Tibial artery (tissue), 4 donors: ENCODE measurements at regions not wholly inside any gene's neighbourhood (a gene's known extent, or its start where the extent isn't known, plus 50 kb on each side); places are given as distances from the start of the nearest gene placed in this dataset.

Experiments used
- DNase-seq, 2 donors: peaks; one replicate each; pipeline ENCODE4 v3.0.0-alpha.2; 2019
- H3K27ac ChIP-seq, 2 donors: fragments of 200-600 bp; sonication (generic) in 1 of 2; 1 replicate in 1 of 2; 2 replicates in 1 of 2; pipeline ENCODE4 v1.5.1; 2018 to 2019; ENCODE audit warnings: mild to moderate bottlenecking in 1 of 2
- H3K27me3 ChIP-seq, 2 donors: fragments of 200-600 bp; sonication (generic) in 1 of 2; one replicate each; pipeline versions ENCODE4 v1.5.1 to v1.6.0; 2016 to 2019
- H3K36me3 ChIP-seq, 3 donors: fragments of 200-600 bp; sonication (generic) in 2 of 3; one replicate each; pipeline ENCODE4 v1.5.1; 2016 to 2019; ENCODE audit warnings: mild to moderate bottlenecking in 2 of 3
- H3K4me1 ChIP-seq, 4 donors: fragments of 200-600 bp; sonication (generic) in 2 of 4; 1 replicate in 3 of 4; 2 replicates in 1 of 4; pipeline ENCODE4 v1.5.1; 2016 to 2019
- H3K4me3 ChIP-seq, 2 donors: fragments of 200-600 bp; sonication (generic) in 1 of 2; 1 replicate in 1 of 2; 2 replicates in 1 of 2; pipeline ENCODE4 v1.5.1; 2018 to 2019; ENCODE audit warnings: mild to moderate bottlenecking in 2 of 2
- H3K9me3 ChIP-seq, 3 donors: fragments of 200-600 bp; sonication (generic) in 1 of 3; one replicate each; pipeline ENCODE4 v1.5.1; 2016 to 2019
- intact Hi-C: fragments of 100-400 bp; cut with DNase I; formaldehyde crosslinking; loops from one replicate; pipeline ENCODE4 v1.15.0; 2023; ENCODE audit warnings: low total_unique reads
- TF ChIP-seq, protein P1 (sequence below), 2 experiments: fragments of 200-600 bp in 1 of 2; fragments of 450-650 bp in 1 of 2; IDR thresholded peaks; one replicate each; pipeline ENCODE4 v1.5.1; 2017 to 2019; ENCODE audit warnings: antibody characterized with exemption in 2 of 2, mild to moderate bottlenecking in 1 of 2, moderate library complexity in 1 of 2

DNA sequence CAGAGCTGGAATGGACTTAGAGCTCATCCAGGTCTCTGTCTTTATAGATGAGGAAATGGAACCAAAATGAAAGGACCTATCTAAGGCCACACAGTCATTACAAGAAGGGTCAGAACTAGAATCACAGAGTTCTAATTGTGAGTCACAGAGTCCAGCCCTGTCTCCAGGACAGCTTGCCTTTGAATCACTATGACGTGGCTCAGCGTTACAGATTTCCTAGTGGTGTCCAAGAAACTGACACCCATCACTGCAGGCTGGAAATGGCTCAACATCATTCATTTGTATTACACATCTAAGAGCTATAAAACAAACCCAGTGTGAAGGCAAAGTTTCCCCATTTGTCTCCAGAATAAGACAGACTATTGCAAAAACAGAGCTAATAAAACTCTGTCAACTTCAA is 164.3 kb upstream of the SIX2 start:
- Histone ChIP-seq H3K36me3 (no peaks in the 10 kb centered on the region), H3K4me1 (peaks cover 0 to 18% (median 15%) of the 10 kb centered on the region in 4 donors), H3K4me3 (no peak overlapping the region), H3K9me3 (no peaks in the 10 kb centered on the region), H3K27ac (no peak overlapping the region), H3K27me3 (peaks cover 0 to 16% of the 10 kb centered on the region in 2 donors)
- intact Hi-C loops: no loop called here
- TF ChIP-seq, protein P1, sequence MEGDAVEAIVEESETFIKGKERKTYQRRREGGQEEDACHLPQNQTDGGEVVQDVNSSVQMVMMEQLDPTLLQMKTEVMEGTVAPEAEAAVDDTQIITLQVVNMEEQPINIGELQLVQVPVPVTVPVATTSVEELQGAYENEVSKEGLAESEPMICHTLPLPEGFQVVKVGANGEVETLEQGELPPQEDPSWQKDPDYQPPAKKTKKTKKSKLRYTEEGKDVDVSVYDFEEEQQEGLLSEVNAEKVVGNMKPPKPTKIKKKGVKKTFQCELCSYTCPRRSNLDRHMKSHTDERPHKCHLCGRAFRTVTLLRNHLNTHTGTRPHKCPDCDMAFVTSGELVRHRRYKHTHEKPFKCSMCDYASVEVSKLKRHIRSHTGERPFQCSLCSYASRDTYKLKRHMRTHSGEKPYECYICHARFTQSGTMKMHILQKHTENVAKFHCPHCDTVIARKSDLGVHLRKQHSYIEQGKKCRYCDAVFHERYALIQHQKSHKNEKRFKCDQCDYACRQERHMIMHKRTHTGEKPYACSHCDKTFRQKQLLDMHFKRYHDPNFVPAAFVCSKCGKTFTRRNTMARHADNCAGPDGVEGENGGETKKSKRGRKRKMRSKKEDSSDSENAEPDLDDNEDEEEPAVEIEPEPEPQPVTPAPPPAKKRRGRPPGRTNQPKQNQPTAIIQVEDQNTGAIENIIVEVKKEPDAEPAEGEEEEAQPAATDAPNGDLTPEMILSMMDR (IDR thresholded peaks at IDR 0.05): peak; percentile 23 to 27
- DNase-seq: peak in 1 of 2 donors; percentile 32

- H3K4me1 ChIP-seq: peaks cover 0 to 23% (median 17%) of the 10 kb centered on the region in 4 donors
- no peak overlapping the region for H3K27ac ChIP-seq
- TF ChIP-seq, protein P1 (IDR thresholded peaks at IDR 0.05): no peak
- no peaks in the 10 kb centered on the region for H3K9me3 ChIP-seq
- DNase-seq: no peak
- H3K4me3 ChIP-seq: no peak overlapping the region
- peaks cover 0 to 17% of the 10 kb centered on the region in 2 donors for H3K27me3 ChIP-seq
- no peaks in the 10 kb centered on the region for H3K36me3 ChIP-seq
- intact Hi-C loops: no loop called here
These were observed 163.6 kb upstream of the SIX2 start for GRCh38 chr2:45172760-45173392.

- Histone ChIP-seq H3K4me3 (no peak overlapping the region), H3K27ac (no peak overlapping the region), H3K36me3 (no peaks in the 10 kb centered on the region), H3K9me3 (no peaks in the 10 kb centered on the region), H3K4me1 (peaks cover 0 to 23% (median 17%) of the 10 kb centered on the region in 4 donors), H3K27me3 (peaks cover 0 to 19% of the 10 kb centered on the region in 2 donors)
- DNase-seq: no peak
- intact Hi-C loops: no loop called here
- TF ChIP-seq, protein P1 (IDR thresholded peaks at IDR 0.05): no peak
These were observed 162.9 kb upstream of the SIX2 start for GRCh38 chr2:45172142-45172541.

GRCh38 chr2:45171136-45171501 is 161.9 kb upstream of the SIX2 start:
- DNase-seq: no peak
- H3K9me3 ChIP-seq: no peaks in the 10 kb centered on the region
- TF ChIP-seq, protein P1 (IDR thresholded peaks at IDR 0.05): no peak
- no peaks in the 10 kb centered on the region for H3K36me3 ChIP-seq
- peaks cover 0 to 21% of the 10 kb centered on the region in 2 donors for H3K27me3 ChIP-seq
- no peak overlapping the region for H3K27ac ChIP-seq
- H3K4me1 ChIP-seq: peaks cover 0 to 23% (median 17%) of the 10 kb centered on the region in 4 donors
- intact Hi-C loops: no loop called here
- H3K4me3 ChIP-seq: no peak overlapping the region

GRCh38 chr2:45170191-45171135 is 161.2 kb upstream of the SIX2 start:
- peak overlapping the region; percentile 57 to 61 for H3K4me3 ChIP-seq
- H3K9me3 ChIP-seq: no peaks in the 10 kb centered on the region
- H3K36me3 ChIP-seq: no peaks in the 10 kb centered on the region
- TF ChIP-seq, protein P1 (IDR thresholded peaks at IDR 0.05): no peak
- H3K27ac ChIP-seq: peak overlapping the region; percentile 37 to 66
- no peak for DNase-seq
- peaks cover 0 to 21% of the 10 kb centered on the region in 2 donors for H3K27me3 ChIP-seq
- peaks cover 0 to 23% (median 17%) of the 10 kb centered on the region in 4 donors for H3K4me1 ChIP-seq
- intact Hi-C loops: no loop called here
